ENCODE measurements at regions not wholly inside any gene's neighbourhood (a gene's known extent, or its start where the extent isn't known, plus 50 kb on each side); places are given as distances from the start of the nearest gene placed in this dataset.
A peak's percentile ranks its signal among the peaks of the same experiment; 100 is the strongest.

GRCh38 chr1:238944028-238944427 lies 442.3 kb upstream of the CHRM3 start (continued):
- TF ChIP-seq ZNF48 (tag by site-specific recombination; IDR thresholded peaks at IDR 0.05) (no peak), ZNF26 (tag by site-specific recombination; IDR thresholded peaks at IDR 0.05) (no peak)

- no peaks in the 10 kb centered on the region for H3K4me1 ChIP-seq (ENCODE audit: control insufficient read depth, insufficient read depth, low read length)
- TF ChIP-seq SCRT1 (tag by site-specific recombination; IDR thresholded peaks at IDR 0.05; ENCODE audit: borderline replicate concordance) = no peak
- peak; percentile 93 for TF ChIP-seq SETDB1 (IDR thresholded peaks at IDR 0.05; ENCODE audit: insufficient read length, low read length)
- TF ChIP-seq TRIM28 (IDR thresholded peaks at IDR 0.05; ENCODE audit: borderline replicate concordance, low read length) = peak; percentile 69; the same call in 1 of the 2 replicates
- H3K27ac ChIP-seq (ENCODE audit: extremely low read depth, low read depth, low read length) = no peak overlapping the region
- H3K36me3 ChIP-seq (ENCODE audit: control insufficient read depth in 2 of 2, insufficient read depth in 1 of 2, low read length in 2 of 2) = no peaks in the 10 kb centered on the region
- ChIA-PET CTCF (no interaction called here), POLR2A (no interaction called here)
- H3K9me3 ChIP-seq (ENCODE audit: control insufficient read depth, insufficient read depth, low read depth, low read length) = no peaks in the 10 kb centered on the region
- H3K4me3 ChIP-seq (ENCODE audit: low read depth, low read length) = no peak overlapping the region
Measured at GRCh38 chr1:238927899-238928298, 458.5 kb upstream of the CHRM3 start.

- POLR2A ChIA-PET = no interaction called here
Measured at GRCh38 chr1:238916828-238917227, 469.5 kb upstream of the CHRM3 start.

GRCh38 chr1:238914346-238914745 lies 472.0 kb upstream of the CHRM3 start:
- Histone ChIP-seq H3K27ac (ENCODE audit: extremely low read depth, low read depth, low read length) (no peak overlapping the region), H3K4me3 (ENCODE audit: low read depth, low read length) (no peak overlapping the region), H3K9me3 (ENCODE audit: control insufficient read depth, insufficient read depth, low read depth, low read length) (no peaks in the 10 kb centered on the region), H3K4me1 (ENCODE audit: control insufficient read depth, insufficient read depth, low read length) (no peaks in the 10 kb centered on the region), H3K36me3 (ENCODE audit: control insufficient read depth in 2 of 2, insufficient read depth in 1 of 2, low read length in 2 of 2) (no peaks in the 10 kb centered on the region)
- POLR2A ChIA-PET = no interaction called here
- CTCF ChIA-PET = no interaction called here
- TF ChIP-seq ZNF26 (tag by site-specific recombination; IDR thresholded peaks at IDR 0.05) (no peak), ZNF366 (tag by site-specific recombination; conservative IDR thresholded peaks at IDR 0.05) (peak; percentile 66; the same call in 1 of the 2 replicates), ZNF16 (tag by site-specific recombination; IDR thresholded peaks at IDR 0.05; ENCODE audit: low read depth) (no peak), ZNF654 (tag by site-specific recombination; IDR thresholded peaks at IDR 0.05; ENCODE audit: low read depth) (no peak), ZBTB17 (tag by site-specific recombination; IDR thresholded peaks at IDR 0.05) (no peak), ZNF202 (tag by site-specific recombination; IDR thresholded peaks at IDR 0.05; ENCODE audit: borderline replicate concordance) (peak; percentile 93; the same call in 1 of the 2 replicates), TSHZ1 (tag by site-specific recombination; IDR thresholded peaks at IDR 0.05; ENCODE audit: borderline replicate concordance) (no peak), PRDM1 (tag by site-specific recombination; IDR thresholded peaks at IDR 0.05) (peak; percentile 76), ATF2 (tag by site-specific recombination; IDR thresholded peaks at IDR 0.05; ENCODE audit: low read depth) (no peak), ZBTB26 (tag by site-specific recombination; optimal IDR thresholded peaks at IDR 0.05) (no peak)

More at GRCh38 chr1:238916828-238917227, 469.5 kb upstream of the CHRM3 start:
- Histone ChIP-seq H3K9me3 (ENCODE audit: control insufficient read depth, insufficient read depth, low read depth, low read length) (no peaks in the 10 kb centered on the region), H3K36me3 (ENCODE audit: control insufficient read depth in 2 of 2, insufficient read depth in 1 of 2, low read length in 2 of 2) (no peaks in the 10 kb centered on the region), H3K4me1 (ENCODE audit: control insufficient read depth, insufficient read depth, low read length) (no peaks in the 10 kb centered on the region), H3K4me3 (ENCODE audit: low read depth, low read length) (no peak overlapping the region), H3K27ac (ENCODE audit: extremely low read depth, low read depth, low read length) (no peak overlapping the region)
- CTCF ChIA-PET = interaction anchor here (0.7 kb wide), 1 partner anchor 136 kb away, joined by 5 read pairs; no protein-coding TSS in a partner anchor
- TF ChIP-seq ZNF2 (tag by site-specific recombination; IDR thresholded peaks at IDR 0.05) (no peak), ZNF221 (tag by site-specific recombination; IDR thresholded peaks at IDR 0.05; ENCODE audit: borderline replicate concordance) (no peak)
